OCI-LY7 (cell line): ENCODE measurements at regions not wholly inside any gene's neighbourhood (a gene's known extent, or its start where the extent isn't known, plus 50 kb on each side); places are given as distances from the start of the nearest gene placed in this dataset.

ENCODE experiments used
- CTCF ChIP-seq: fragments of 200-600 bp; sonication (generic); conservative IDR thresholded peaks from 2 replicates; pipeline ENCODE4 v1.5.1; 2014; ENCODE audit warnings: mild to moderate bottlenecking, antibody characterized with exemption, low read length, moderate library complexity, mixed read lengths
- EZH2phosphoT487 ChIP-seq: fragments of 200-600 bp; sonication (generic); IDR thresholded peaks from 2 replicates; pipeline ENCODE4 v1.6.1; 2018; ENCODE audit warnings: low read depth, borderline replicate concordance, mild to moderate bottlenecking, mixed run types, antibody characterized with exemption, low read length, moderate library complexity, mixed read lengths

GRCh38 chr5:35468811-35469210, 148.9 kb upstream of the SPEF2 start:
- no peak for TF ChIP-seq CTCF
- TF ChIP-seq EZH2phosphoT487, result no peak
